ENCODE measurements at regions not wholly inside any gene's neighbourhood (a gene's known extent, or its start where the extent isn't known, plus 50 kb on each side); places are given as distances from the start of the nearest gene placed in this dataset.
"Not testable (repeated sequence)": the region's sequence is repeated elsewhere in the genome, so short reads cannot be mapped to it uniquely, and the experiment has no call there.

DNA sequence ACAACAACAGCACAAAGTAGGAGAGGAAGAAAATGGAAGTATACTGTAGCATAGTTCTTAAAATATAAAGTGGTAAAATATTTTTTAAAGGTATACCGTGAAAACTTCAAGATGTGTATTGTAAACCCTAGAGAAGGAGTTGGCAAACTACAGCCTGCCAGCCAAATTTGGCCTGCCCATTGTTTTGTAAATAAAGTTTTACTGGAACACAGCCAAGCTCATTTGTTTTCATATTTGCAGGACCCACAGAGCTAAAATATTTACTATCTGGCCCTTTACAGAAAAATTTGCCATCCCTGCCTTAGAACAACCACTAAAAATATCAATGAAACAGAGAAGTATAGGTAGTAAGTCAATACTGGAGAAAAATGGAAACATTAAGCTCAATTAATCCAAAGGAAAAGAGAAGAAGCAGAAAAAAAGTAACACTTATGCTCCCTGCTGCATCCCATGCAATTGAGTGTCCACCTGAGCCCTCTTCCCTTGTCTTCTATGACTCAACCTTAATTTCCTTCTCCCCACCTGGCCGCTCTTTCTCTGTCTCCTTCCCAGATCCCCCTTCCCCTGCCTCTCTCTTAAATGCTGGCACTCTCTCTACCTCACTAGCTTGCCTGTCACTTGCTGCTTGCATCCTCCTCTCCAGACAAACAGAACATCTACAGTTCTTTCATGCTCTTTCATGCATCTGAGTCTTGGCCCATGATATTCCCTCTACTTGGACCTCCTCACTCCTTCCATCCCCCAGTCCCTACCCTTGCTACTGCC lies 50.6 kb upstream of the FER start:
- DNase-seq (ENCODE audit: low read depth in 2 of 2): no peak

DNA sequence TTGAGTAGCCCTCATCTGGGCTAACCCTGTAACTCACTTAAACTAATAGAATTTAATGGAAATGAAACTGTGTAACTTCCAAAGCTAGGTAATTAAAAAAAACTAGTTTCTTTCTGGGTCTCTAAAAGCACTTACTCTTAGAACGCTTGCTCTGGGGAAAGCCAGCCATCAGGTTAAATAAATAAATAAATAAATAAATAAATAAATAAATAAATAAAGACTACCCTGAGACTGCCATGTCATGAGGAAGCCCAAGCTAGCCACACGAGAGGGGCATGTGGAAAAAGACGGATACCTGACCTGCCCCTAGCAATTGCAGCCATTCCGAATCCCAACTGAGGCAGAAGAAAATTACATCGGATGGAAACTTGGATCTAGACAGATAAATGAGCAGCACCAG lies 51.3 kb upstream of the FER start:
- DNase-seq (ENCODE audit: low read depth in 2 of 2): no peak

DNA sequence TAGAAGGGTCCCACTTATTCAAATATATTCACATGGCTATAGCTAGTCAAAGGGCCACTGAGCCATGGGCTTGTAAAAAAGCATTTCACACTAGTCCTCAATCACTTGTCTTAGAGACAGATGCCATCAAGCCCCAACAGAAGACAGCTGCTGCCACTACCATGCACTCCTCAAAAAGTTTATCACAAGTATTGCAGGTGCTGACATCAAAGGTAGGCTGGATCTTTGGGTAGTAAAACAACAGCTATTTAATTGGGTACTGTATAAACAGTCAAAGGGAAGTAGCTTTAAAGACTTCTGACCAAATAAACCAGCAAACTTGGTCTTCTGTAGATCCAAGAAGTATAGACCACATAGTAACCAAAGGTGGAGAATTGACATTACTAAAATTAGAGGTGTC lies 59.2 kb upstream of the FER start:
- DNase-seq (ENCODE audit: low read depth in 2 of 2): no peak

DNA sequence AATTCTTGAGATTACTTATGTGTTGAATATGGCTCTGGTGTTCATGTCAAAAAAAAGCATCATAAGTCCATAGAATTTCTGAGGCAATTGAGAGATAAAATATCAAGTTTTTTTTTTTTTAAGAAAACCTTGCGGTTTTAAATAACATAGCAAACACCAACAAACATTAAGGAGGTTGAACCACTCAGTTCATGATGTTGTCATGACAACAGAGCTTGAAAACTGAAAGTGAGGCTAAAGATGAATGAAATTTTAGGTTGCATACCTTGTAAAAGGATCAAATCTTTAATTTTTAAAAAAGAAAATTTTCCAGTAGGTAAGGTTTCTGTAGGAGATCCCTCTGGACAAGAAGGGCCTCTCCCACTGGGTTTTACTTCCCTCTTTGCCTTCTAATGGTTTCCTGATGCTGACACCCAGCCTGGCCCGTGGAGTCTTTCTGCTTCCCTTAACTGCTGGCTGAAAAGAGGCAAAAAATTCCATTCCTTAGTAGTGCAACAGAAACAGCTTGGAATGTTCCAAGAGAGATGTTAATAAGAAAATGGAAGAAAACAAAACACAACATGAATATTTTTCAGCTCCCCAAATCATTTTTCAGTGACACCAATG lies 60.0 kb upstream of the FER start:
- no peak for DNase-seq (ENCODE audit: low read depth in 2 of 2)

DNA sequence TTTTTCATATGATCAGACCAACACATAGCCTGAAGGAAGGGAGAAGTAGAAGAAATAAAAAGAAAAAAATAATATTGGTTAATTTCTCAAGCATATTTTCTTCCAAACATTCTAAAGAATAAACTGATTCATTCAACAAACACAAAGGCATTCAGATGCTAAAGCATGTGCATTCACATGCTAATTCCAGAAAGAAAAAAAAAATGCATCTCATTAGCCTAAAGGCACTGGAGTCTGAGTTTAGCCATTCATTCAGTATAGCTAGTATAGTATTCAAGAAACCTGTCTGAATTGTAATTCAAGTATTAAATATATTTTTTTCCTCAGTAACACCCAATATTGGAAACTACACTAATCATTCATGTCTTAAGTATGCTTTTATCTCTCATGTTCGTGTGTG lies 61.0 kb upstream of the FER start:
- DNase-seq (ENCODE audit: low read depth in 2 of 2): no peak

DNA sequence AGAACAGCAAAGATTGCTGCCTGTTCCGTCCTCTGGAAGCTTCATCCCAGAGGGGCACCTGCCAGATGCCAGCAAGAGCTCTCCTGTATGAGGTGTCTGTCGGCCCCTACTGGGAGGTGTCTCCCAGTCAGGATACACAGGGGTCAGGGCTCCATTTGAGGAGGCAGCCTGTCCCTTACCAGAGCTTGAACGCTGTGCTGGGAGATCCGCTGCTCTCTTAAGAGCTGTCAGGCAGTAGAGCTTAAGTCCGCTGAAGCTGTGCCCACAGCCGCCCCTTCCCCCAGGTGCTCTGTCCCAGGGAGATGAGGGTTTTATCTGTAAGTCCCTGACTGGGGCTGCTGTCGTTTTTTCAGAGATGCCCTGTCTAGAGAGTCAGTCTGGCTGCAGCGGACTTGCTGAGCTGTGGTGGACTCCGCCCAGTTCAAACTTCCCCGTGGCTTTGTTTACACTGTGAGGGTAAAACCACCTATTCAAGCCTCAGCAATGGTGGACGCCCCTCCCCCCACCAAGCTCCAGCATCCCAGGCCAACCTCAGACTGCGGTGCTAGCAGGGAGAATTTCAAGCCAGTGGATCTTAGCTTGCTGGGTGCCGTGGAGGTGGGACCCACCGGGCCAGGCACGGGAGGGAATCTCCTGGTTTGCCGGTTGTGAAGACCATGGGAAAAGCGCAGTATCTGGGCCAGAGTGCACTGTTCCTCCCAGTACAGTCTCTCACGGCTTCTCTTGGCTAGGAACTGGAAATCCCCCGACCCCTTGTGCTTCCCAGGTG lies 62.1 kb upstream of the FER start:
- not testable (repeated sequence) for DNase-seq (ENCODE audit: low read depth in 2 of 2)

DNA sequence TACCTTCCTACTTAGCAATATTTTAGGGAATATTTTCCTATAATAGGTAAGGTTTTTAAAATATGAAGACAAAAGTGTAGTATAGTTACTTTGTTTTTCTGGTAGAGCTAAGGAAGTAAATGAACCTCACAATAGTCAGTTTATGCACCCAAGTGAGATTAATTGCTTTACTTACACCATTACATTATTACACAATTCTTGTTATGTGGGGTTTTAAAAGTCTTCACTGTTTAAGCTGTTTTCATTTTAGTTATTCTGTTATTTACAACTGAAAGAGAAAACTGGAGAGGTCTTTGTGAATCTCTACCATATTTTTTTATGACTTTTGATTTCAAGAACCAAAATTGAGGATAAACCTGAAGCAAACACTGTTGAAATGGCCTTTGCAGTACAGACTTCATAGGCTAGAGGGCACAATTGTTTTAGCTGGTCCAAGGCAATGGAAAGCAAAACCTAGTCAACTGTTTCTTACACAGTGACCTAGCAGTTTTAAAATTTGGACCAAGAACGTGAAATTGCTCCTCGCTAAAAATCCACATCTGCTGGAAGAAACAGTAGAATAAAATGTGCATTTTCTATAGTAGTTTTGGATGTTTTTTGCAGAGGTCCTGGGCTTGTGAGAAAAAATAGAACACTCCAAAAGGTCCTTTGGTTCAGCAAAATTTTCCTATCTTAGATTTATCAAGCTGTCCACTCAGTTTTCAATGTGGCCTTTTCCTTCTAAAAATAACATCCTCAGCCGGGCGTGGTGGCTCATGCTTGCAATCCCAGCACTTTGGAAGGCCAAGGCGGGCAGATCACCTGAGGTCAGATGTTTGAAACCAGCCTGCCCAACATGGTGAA lies 66.4 kb upstream of the FER start:
- no peak for DNase-seq (ENCODE audit: low read depth in 2 of 2)

DNA sequence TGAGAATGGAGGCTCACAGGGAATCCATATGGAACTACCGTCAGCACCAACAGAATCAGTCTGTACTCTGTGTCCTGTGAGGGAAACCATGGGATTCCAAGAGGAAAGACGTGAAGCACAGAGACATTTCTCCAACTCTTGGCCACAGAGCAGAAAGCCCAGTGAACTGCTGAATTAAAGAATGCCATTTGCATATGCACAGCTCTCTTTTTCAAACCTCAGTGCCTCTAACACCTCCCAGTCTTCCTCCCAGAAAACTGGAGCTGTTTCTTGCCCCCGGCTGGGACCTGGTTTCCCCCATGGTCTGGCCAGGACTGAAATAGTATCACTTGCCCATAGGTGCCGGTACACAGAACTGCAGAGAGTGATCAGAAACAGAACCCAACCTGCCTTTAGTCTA lies 69.6 kb upstream of the FER start:
- DNase-seq (ENCODE audit: low read depth in 2 of 2): no peak

DNA sequence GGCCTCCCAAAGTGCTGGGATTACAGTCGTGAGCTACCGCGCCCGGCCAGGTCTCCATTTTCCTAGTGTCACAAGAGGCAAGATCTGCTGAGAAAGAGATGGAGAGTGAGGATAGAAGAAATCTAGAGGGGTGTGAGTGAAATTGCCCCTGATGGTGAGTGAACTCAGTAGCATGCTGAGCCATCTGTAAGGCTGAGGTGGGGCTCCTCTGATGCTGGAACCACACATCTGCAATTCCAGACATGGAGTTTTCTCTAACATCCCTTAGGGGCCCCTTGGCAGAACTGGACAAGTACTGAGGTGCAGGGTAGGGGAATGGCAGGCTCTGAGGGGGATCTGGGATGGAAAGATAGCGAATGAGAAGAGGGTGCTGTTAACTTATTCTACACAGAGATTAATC lies 72.0 kb upstream of the FER start:
- no peak for DNase-seq (ENCODE audit: low read depth in 2 of 2)

DNA sequence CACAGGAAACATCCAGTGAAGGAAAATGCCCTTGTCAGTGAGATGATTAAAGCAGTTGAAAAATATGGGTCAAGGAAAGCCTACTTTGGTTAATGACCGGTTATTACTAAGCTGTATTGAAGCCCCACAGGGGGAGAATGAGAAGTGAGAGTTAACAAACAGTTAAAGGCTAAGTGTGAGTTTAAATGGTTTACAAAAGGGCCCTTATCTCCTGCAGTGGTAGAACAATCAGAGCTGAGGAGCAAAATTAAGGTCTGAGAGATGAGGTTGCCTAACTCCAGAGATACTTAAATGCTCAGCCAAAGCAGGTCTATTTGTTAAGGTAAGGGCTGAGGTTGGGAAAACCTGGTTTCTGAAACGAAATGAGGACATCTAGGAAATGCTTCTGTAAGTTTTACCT lies 75.1 kb upstream of the FER start:
- DNase-seq (ENCODE audit: low read depth in 2 of 2): no peak

DNA sequence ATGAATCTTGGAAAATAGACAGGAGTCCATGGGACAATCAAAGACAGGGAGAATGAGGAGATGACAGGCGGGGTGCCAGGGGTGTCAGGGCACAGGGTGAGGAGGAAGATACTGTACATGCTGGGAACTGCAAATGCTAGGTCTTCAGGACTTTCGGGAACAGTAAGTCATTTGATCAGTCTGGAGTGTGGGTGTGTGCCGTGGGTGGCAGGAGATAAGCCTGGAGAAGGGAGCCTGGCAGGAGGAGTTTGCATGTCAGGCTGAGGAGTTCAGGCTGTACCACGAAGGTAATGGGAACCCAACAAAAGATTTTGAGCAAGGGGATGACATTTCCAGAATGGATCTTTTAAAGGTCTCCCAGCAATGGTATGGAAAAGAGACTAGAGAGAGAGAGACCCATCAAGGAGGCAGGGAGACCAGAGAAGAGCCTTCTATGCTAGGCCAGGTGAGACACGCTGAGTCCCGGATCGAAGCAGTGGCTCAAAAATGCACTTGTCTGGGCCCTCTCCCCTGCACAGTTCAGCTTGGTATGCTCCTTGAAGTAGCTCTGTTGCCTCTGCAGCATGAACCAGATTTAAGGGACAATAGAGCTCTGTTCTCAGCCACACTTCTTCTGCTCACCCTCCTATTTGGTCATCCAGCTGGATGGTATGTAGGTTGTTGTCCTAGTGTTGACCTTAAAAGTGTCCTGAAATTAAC lies 77.0 kb upstream of the FER start:
- DNase-seq (ENCODE audit: low read depth in 2 of 2): no peak

DNA sequence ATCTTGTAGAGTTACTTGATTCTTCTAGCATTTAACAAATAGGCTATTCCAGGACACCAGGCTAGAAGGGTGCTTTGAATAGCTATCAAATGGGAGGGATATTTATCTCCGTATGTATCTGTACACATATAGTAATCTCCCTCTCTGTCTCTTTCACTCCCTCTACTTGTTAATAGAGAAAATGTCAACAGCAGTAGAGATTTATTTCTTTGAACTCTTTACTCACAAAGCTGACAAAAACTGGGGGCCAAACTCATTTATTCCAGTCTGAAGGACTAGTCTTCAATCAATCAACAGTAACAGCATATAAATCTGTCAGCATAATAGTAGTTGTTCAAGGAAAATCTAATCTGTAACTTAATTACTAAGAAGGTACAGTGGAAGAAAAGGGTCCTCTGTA lies 78.2 kb upstream of the FER start:
- DNase-seq (ENCODE audit: low read depth in 2 of 2): no peak

DNA sequence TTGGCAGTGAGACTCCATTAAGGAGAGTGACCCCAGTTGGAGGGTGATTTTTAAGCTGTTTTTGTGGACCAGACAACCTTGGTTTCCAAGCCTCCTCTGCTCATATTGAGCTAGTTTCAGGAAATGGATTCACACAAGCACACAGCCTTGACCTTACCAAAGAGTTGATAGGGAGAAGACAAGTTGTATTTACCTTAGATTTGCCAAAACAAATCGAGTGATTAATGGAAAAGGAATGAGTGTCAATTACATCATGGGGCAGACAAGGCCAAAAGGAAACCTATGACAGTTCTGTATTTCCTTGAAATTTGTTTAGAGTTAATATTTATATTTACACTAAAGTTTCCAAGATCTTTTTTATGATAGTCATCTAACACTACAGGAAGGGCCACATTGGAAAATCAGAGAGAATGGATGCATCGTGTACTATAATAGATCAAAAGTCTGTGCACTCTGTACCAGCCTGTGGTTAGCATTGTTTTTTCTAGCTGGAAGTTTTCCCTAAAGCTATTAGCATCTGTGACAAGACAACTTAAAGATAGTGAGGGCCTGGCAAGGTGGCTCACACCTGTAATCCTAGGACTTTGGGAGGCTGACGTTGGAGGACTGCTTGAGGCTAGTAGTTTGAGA lies 86.0 kb upstream of the FER start:
- DNase-seq (ENCODE audit: low read depth in 2 of 2): no peak

DNA sequence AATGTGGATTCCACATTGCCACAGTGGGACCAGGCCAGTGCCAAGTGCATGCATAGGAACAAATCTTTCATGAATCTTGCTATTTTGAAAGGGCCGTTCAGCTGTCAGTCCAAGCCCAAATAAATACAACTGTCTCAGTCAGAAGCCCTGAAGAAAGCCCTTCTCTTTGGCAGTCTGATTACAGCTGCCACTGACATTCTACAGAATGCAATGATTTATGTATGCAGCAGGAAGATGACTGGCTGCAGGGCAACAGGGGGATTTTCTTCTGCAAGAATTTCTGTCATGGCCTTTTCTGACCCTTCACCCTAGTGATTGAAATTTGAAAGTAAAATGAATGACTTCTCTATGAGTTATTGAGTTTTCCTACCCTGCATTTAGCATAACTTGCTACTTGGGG lies 86.7 kb upstream of the FER start:
- no peak for DNase-seq (ENCODE audit: low read depth in 2 of 2)

DNA sequence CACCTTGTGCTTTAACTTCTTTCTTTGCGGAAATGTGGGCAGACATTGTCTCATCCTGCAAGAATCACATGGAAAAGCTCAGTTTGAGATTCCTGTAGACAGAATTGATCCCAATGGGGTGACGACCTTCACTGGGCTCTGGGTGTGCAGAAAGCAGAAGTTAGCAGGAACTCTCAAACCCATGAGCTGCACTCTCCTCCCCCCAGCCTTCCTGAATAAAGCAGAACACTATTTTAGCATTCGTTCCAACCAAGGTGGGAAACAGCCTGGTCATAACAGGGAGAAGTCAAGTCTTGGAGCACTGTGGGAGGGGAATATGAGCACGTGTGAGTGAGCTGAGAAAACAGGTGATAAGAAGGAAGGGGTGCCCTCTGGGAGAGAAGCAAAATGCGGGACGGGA lies 87.4 kb upstream of the FER start:
- no peak for DNase-seq (ENCODE audit: low read depth in 2 of 2)

DNA sequence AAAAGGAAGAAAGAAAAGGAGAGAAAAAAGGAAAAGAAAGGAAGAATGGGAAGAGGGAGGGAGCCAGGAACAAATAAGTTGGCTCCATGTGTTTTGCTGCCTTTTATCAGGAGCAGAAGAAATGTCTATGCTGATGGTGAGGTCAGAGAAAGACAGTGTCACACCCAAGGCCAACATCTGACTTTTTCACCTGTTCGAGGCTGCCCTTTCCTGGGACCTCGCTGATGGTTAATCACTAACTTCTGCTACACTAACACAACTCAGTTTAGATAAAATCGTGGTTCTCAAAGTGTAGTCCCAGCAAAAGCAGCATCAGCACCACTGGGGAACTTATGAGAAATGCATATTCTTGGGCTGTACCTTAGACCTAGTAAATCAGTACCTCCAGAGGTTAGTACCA lies 88.2 kb upstream of the FER start:
- DNase-seq (ENCODE audit: low read depth in 2 of 2): no peak

DNA sequence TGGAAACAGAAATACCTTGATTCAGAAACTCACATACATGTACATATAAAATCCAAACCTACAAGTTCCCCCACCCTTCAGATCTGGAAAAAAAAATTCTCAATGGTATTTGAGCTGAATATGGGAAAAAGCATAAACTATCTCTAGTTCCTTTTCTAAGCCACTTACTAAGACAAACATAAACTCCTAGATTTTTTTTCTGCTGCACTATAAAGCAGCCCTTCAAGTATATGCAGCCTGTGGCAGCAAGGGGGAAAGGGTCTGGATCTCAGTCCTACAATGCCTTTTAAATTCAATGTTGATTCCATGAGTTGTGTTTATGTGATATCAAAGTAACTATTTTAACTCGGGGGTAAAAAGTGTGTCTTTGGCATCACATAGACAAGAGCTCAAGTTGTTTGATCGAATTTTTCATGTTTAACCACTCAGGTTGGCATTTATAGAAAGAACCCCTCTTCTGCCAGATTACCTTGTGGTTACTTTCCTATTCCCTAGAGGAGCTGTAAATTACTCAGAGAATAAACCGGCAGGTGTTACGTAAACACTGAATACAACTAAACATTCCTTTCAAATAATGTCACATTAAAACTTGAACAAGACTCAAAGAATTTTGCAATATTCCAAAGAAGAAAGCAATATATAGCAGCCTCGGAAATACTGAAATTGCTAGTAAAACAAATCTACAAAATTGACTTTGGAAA lies 91.8 kb upstream of the FER start:
- DNase-seq (ENCODE audit: low read depth in 2 of 2): no peak

DNA sequence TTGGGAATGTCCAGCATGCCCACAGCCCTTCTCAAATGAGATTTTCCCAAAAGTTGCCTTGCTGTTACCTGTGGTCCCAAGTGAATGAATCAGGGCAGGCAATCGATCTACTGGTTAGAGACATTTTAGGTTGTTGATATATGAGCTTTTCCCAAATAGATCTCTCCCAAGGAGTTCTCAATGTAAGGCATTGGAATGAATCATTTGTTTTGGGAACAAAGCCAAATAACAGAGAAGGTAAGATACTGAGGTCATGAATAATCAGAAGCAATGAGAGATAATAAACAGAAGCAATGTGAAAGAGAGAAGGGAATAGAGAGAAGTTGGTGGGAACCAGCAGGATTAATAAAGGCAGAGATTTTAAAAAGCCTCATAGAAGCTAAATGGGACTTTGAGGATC lies 93.6 kb upstream of the FER start:
- no peak for DNase-seq (ENCODE audit: low read depth in 2 of 2)

DNA sequence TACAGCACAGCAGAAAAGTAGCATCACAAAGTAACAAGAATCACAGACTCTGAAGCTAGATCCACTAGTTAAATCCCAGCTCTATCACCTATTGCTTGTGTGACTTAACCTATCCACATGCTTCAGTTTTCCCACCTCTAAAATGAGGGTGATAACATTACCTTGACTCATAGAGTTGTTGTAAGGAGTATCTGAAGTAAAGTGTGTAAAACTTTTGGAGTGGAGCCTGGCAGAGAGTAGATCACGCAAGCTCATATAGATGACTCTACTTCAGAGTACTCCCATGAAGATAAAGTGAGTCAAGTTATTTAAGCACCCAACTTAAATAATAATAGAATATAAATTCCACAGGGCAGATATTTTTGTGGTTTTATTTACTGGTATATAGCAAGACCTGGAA lies 94.5 kb upstream of the FER start:
- DNase-seq (ENCODE audit: low read depth in 2 of 2): no peak

DNA sequence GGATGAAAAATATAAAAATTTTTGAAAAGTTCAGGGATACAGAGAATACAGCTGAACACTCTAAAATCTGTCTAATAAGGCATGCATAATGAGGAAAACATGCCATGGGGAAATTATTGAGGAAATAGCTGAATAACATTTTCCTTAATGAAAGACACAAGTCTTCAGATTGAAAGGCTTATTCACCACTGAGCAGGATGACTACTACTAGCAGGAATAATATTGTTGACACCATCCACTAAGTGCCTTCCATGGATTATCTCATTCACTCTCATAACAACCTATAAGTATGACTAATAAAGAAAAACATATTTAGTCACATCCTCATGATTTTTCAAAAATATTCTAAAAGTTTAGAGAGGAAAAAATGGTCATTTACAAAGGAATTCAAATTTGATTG lies 96.7 kb upstream of the FER start:
- no peak for DNase-seq (ENCODE audit: low read depth in 2 of 2)

DNA sequence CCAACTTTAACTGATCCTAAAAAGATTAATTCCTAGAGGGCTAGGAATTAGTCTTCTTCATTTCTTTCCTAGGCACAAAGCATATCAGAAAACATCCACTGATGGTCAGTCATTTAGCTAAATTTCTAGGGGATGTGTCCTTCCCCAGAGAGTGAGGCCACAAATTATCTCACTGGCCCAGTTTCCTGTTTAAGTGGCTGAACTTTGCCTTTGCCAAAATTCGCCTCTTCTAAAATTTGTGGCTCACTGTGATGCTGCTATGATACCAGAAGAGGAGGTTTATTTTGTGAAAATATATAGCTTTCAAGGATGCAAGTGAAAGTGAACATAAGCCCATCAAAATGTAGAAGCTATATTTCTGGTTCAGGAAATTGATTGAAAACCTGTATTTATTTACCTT lies 98.1 kb upstream of the FER start:
- no peak for DNase-seq (ENCODE audit: low read depth in 2 of 2)
